SK-N-SH (cell line): ENCODE measurements at regions not wholly inside any gene's neighbourhood (a gene's known extent, or its start where the extent isn't known, plus 50 kb on each side); places are given as distances from the start of the nearest gene placed in this dataset.

Experiments used
- CTCF ChIA-PET: fragments of 300-600, 350-600 bp; formaldehyde crosslinking; extraction: SDS; loops from one replicate; lab custom pipeline; 2021; lab: Yijun Ruan, JAX
- POLR2A ChIA-PET: fragments of 350-600 bp; sonication (Branson Sonifier 250); formaldehyde crosslinking; extraction: SDS; loops from one replicate; lab custom pipeline; 2020; ENCODE audit warnings: antibody characterized with exemption, inconsistent platforms; lab: Yijun Ruan, JAX
- DNase-seq: peaks from one replicate; pipeline ENCODE4 v3.0.0; 2012
- H2AFZ ChIP-seq: fragments of 200-600 bp; sonication (generic); 2 replicates; pipeline ENCODE4 v1.8.1; 2016; ENCODE audit warnings: antibody characterized with exemption, mild to moderate bottlenecking, low read depth
- H3F3A ChIP-seq: fragments of 200-600 bp; sonication (generic); replicated peaks from 2 replicates; pipeline ENCODE3; 2016; ENCODE audit warnings: antibody characterized with exemption, mild to moderate bottlenecking; ENCODE audit not compliant: insufficient read depth
- H3K27ac ChIP-seq, 2 experiments: fragments of 200-500 bp in 1 of 2; fragments of 200-600 bp in 1 of 2; sonication (Bioruptor generic) in 1 of 2; sonication (generic), shearing (Covaris generic) in 1 of 2; 2 replicates each; pipeline versions ENCODE4 v1.5.1 to v1.6.1; 2014 to 2016; ENCODE audit warnings: low read depth in 2 of 2, inconsistent platforms in 1 of 2, low read length in 1 of 2, mild to moderate bottlenecking in 1 of 2, mixed read lengths in 1 of 2
- H3K27me3 ChIP-seq: fragments of 200-600 bp; sonication (generic), shearing (Covaris generic); 2 replicates; pipeline ENCODE4 v1.6.1; 2016; ENCODE audit warnings: mixed run types; ENCODE audit not compliant: insufficient read depth
- H3K36me3 ChIP-seq, 2 experiments: fragments of 200-500 bp in 1 of 2; fragments of 200-600 bp in 1 of 2; sonication (Bioruptor generic) in 1 of 2; sonication (generic) in 1 of 2; replicated peaks in 1 of 2; 2 replicates each; pipeline versions ENCODE3 to v1.5.1; 2014 to 2016; ENCODE audit warnings: low read length in 1 of 2, mild to moderate bottlenecking in 1 of 2; ENCODE audit not compliant: insufficient read depth in 2 of 2, control insufficient read depth in 1 of 2
- H3K4me1 ChIP-seq, 2 experiments: fragments of 200-500 bp in 1 of 2; fragments of 200-600 bp in 1 of 2; sonication (Bioruptor generic) in 1 of 2; sonication (generic), shearing (Covaris generic) in 1 of 2; 2 replicates each; pipeline versions ENCODE4 v1.5.1 to v1.6.1; 2014 to 2016; ENCODE audit warnings: low read depth in 1 of 2, low read length in 1 of 2, mixed run types in 1 of 2; ENCODE audit not compliant: insufficient read depth in 2 of 2, control insufficient read depth in 1 of 2
- H3K4me2 ChIP-seq: fragments of 200-600 bp; sonication (generic), shearing (Covaris generic); 2 replicates; pipeline ENCODE4 v1.6.1; 2017; ENCODE audit warnings: mixed run types
- H3K4me3 ChIP-seq, 2 experiments: fragments of 200-500 bp in 1 of 2; fragments of 200-600 bp in 1 of 2; sonication (Bioruptor generic) in 1 of 2; sonication (generic), shearing (Covaris generic) in 1 of 2; 2 replicates each; pipeline versions ENCODE4 v1.5.1 to v1.8.1; 2014 to 2016; ENCODE audit warnings: low read depth in 2 of 2, inconsistent platforms in 1 of 2, low read length in 1 of 2, mild to moderate bottlenecking in 1 of 2, mixed read lengths in 1 of 2, moderate library complexity in 1 of 2
- H3K79me2 ChIP-seq: fragments of 200-600 bp; sonication (generic); 2 replicates; pipeline ENCODE4 v1.8.1; 2017; ENCODE audit warnings: mild to moderate bottlenecking; ENCODE audit not compliant: insufficient read depth
- H3K9ac ChIP-seq: fragments of 200-600 bp; sonication (generic); 2 replicates; pipeline ENCODE4 v1.6.1; 2017; ENCODE audit warnings: mixed run types
- H3K9me2 ChIP-seq: fragments of 200-600 bp; sonication (generic); 2 replicates; pipeline ENCODE4 v1.6.1; 2017; ENCODE audit warnings: mixed run types
- H3K9me3 ChIP-seq: fragments of 200-600 bp; sonication (generic); 2 replicates; pipeline ENCODE4 v1.6.1; 2017; ENCODE audit warnings: mixed run types, mild to moderate bottlenecking, moderate library complexity
- H4K20me1 ChIP-seq: fragments of 200-600 bp; sonication (generic); 2 replicates; pipeline ENCODE4 v1.6.1; 2017; ENCODE audit warnings: mild to moderate bottlenecking, mixed run types; ENCODE audit not compliant: insufficient read depth
- EP300 ChIP-seq, 2 experiments: IDR thresholded peaks; 2 replicates each; pipeline versions ENCODE4 v1.4.0 to v1.6.1; 2012; ENCODE audit warnings: borderline replicate concordance in 1 of 2, low read depth in 1 of 2, low read length in 1 of 2
- EZH2phosphoT487 ChIP-seq: fragments of 200-600 bp; sonication (generic); IDR thresholded peaks from 2 replicates; pipeline ENCODE4 v1.6.1; 2017; ENCODE audit warnings: low read depth, mixed run types, mild to moderate bottlenecking, antibody characterized with exemption, moderate library complexity, borderline replicate concordance
- GABPA ChIP-seq: IDR thresholded peaks from 2 replicates; pipeline ENCODE4 v1.4.0; 2012; ENCODE audit warnings: low read depth, mild to moderate bottlenecking
- IRF3 ChIP-seq: fragments of 150-350 bp; IDR thresholded peaks from 2 replicates; pipeline ENCODE4 v1.6.1; 2016; ENCODE audit warnings: mild to moderate bottlenecking, low read depth, low read length
- MAX ChIP-seq: IDR thresholded peaks from 2 replicates; pipeline ENCODE4 v1.4.0; 2012; ENCODE audit warnings: low read depth
- NFIC ChIP-seq: IDR thresholded peaks from 2 replicates; pipeline ENCODE4 v1.4.0; 2012; ENCODE audit warnings: borderline replicate concordance
- PBX3 ChIP-seq: IDR thresholded peaks from 2 replicates; pipeline ENCODE4; 2012
- RAD21 ChIP-seq: IDR thresholded peaks from 2 replicates; pipeline ENCODE4 v1.6.1; 2012; ENCODE audit warnings: mild to moderate bottlenecking, low read length
- REST ChIP-seq: IDR thresholded peaks from 2 replicates; pipeline ENCODE4 v1.6.1; 2012; ENCODE audit warnings: mild to moderate bottlenecking, low read depth, low read length, moderate library complexity
- RFX5 ChIP-seq: IDR thresholded peaks from 2 replicates; pipeline ENCODE4 v1.6.1; 2012; ENCODE audit warnings: mild to moderate bottlenecking, improper control_type of control experiment, low read length
- SMC3 ChIP-seq: IDR thresholded peaks from 2 replicates; pipeline ENCODE4 v1.6.1; 2012; ENCODE audit warnings: low read depth, low read length, improper control_type of control experiment
- TEAD4 ChIP-seq: IDR thresholded peaks from 2 replicates; pipeline ENCODE4 v1.4.0; 2012; ENCODE audit warnings: mild to moderate bottlenecking, borderline replicate concordance; ENCODE audit not compliant: insufficient read depth
- ZBTB33 ChIP-seq: IDR thresholded peaks from 2 replicates; pipeline ENCODE4 v1.4.0; 2012; ENCODE audit warnings: low read depth, borderline replicate concordance
- WGBS: methylation state at CpG from one replicate; pipeline ENCODE4 v1.1.6; 2017; ENCODE audit warnings: low lambda C conversion rate; 5-methylcytosine and 5-hydroxymethylcytosine counted together

GRCh38 chr10:56298941-56299340, 62.1 kb downstream of the ZWINT start:
- Histone ChIP-seq H3K9me2 (0 out of 2 replicates have a peak, but pooled peaks cover 6% of the 10 kb centered on the region), H3F3A (no peaks in the 10 kb centered on the region), H4K20me1 (no peaks in the 10 kb centered on the region), H3K27ac (no peak overlapping the region), H3K4me2 (no peak overlapping the region), H2AFZ (no peak overlapping the region), H3K4me1 (no peaks in the 10 kb centered on the region), H3K79me2 (no peaks in the 10 kb centered on the region), H3K27me3 (no peaks in the 10 kb centered on the region), H3K4me3 (no peak overlapping the region), H3K9me3 (no peaks in the 10 kb centered on the region), H3K9ac (no peak overlapping the region)
- WGBS = 60% methylated on average over 7 of the region's 7 CpGs
- ChIA-PET POLR2A (no interaction called here), CTCF (no interaction called here)
- TF ChIP-seq EP300 (IDR thresholded peaks at IDR 0.05; ENCODE audit: borderline replicate concordance in 1 of 2, low read depth in 1 of 2, low read length in 1 of 2) = no peak
- no peak for TF ChIP-seq RAD21
- no peak for TF ChIP-seq NFIC
- no peak for TF ChIP-seq MAX
- TF ChIP-seq REST = no peak
- no peak for TF ChIP-seq GABPA
- TF ChIP-seq TEAD4 = no peak
- no peak for TF ChIP-seq ZBTB33
- TF ChIP-seq EZH2phosphoT487 = no peak
- no peak for TF ChIP-seq SMC3
- TF ChIP-seq IRF3 = no peak
- TF ChIP-seq RFX5 = no peak
- TF ChIP-seq PBX3 = no peak
- TF ChIP-seq, all 33 proteins: peak for 0
- DNase-seq = no peak
- no peaks in the 10 kb centered on the region for H3K36me3 ChIP-seq
